ENCODE measurements at regions not wholly inside any gene's neighbourhood (a gene's known extent, or its start where the extent isn't known, plus 50 kb on each side); places are given as distances from the start of the nearest gene placed in this dataset.

DNA sequence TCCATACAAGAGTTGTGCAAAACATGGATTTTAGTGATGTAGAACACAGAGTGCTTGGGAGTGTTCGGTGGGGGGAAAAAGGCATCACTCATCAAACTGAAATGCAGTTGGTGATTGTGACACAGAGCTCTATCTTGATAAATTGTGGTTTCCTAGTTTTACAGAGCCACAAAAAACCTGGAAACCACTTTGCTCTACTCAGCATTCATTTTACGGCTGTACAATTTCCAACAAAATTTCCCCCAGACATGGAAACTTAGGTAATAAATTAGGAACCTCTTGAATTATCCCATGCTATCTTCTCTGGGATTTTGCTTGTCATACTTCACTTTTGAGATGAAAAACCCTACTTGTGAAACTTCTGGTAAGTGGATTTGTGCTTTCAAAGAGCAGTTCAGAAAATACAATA is 614.9 kb upstream of the FZD8 start:
- 100% methylated on average over 2 of the region's 2 CpGs; no CpG with 5 or more reads in 1 of the 2 experiments for WGBS, 2 experiments (ENCODE audit: extremely low coverage in 1 of 2, insufficient coverage in 1 of 2, insufficient read length in 1 of 2, insufficient replicate concordance in 2 of 2, low coverage in 1 of 2, low lambda C conversion rate in 2 of 2, missing lambda C conversion rate in 1 of 2)
- no peaks in the 10 kb centered on the region for H3K36me3 ChIP-seq (ENCODE audit: control insufficient read depth in 2 of 4, insufficient read depth in 4 of 4, low read length in 3 of 4)
- no peak overlapping the region for H3K18ac ChIP-seq (ENCODE audit: extremely low read depth, low read length)
- H3K23ac ChIP-seq (ENCODE audit: insufficient read length): no peak overlapping the region
- H2BK15ac ChIP-seq (ENCODE audit: low read length): no peak overlapping the region
- no peak overlapping the region for H4K8ac ChIP-seq (ENCODE audit: extremely low read depth, insufficient read depth, low read length)
- no peaks in the 10 kb centered on the region for H3K23me2 ChIP-seq (ENCODE audit: low read depth, low read length)
- H2BK120ac ChIP-seq (replicated peaks; ENCODE audit: low read depth, low read length): no peak overlapping the region
- H3K4me1 ChIP-seq (replicated peaks in 1 of 4; ENCODE audit: control insufficient read depth in 3 of 4, insufficient read depth in 4 of 4, low read length in 3 of 4): no peaks in the 10 kb centered on the region
- no peak overlapping the region for H4K5ac ChIP-seq (ENCODE audit: insufficient read length, low read depth, low read length)
- H2AFZ ChIP-seq (ENCODE audit: low read length): no peak overlapping the region
- H2BK20ac ChIP-seq (ENCODE audit: low read length): no peak overlapping the region
- H2BK5ac ChIP-seq (ENCODE audit: low read depth, low read length): no peak overlapping the region
- no peak overlapping the region for H3K9ac ChIP-seq (replicated peaks in 1 of 4; ENCODE audit: extremely low read depth in 1 of 4, low read depth in 3 of 4, low read length in 3 of 4)
- H3K79me1 ChIP-seq (ENCODE audit: low read depth, low read length): no peaks in the 10 kb centered on the region
- FAIRE-seq (no peak), DNase-seq (ENCODE audit: low read depth in 1 of 2, low spot score in 2 of 2) (no peak)
- no peak overlapping the region for H2AK5ac ChIP-seq (ENCODE audit: low read depth, low read length)
- H4K91ac ChIP-seq (replicated peaks; ENCODE audit: insufficient read length, low read length): no peak overlapping the region
- no peaks in the 10 kb centered on the region for H3K27me3 ChIP-seq (replicated peaks in 1 of 4; ENCODE audit: control insufficient read depth in 3 of 4, extremely low read depth in 1 of 4, insufficient read depth in 3 of 4, low read length in 3 of 4)
- H3K27ac ChIP-seq (ENCODE audit: low read depth, low read length): no peak overlapping the region
- ChIA-PET CTCF (ENCODE audit: partially characterized antibody) (no interaction called here), POLR2A (ENCODE audit: partially characterized antibody) (no interaction called here)
- no peak overlapping the region for H3K4me2 ChIP-seq (ENCODE audit: insufficient read depth in 1 of 2, low read depth in 2 of 2, low read length in 2 of 2)
- H4K20me1 ChIP-seq (replicated peaks in 1 of 2; ENCODE audit: control insufficient read depth in 1 of 2, insufficient read depth in 2 of 2, low read length in 2 of 2): no peaks in the 10 kb centered on the region
- H3K79me2 ChIP-seq (ENCODE audit: control insufficient read depth in 1 of 2, insufficient read depth in 2 of 2, low read length in 2 of 2): no peaks in the 10 kb centered on the region
- no peak overlapping the region for H2BK12ac ChIP-seq (ENCODE audit: low read depth, low read length)
- no peak overlapping the region for H3K4ac ChIP-seq (replicated peaks; ENCODE audit: insufficient read length, low read depth, low read length)
- no peak overlapping the region for H3K56ac ChIP-seq (replicated peaks; ENCODE audit: insufficient read length, low read depth, low read length)
- H3K9me3 ChIP-seq (ENCODE audit: insufficient read depth in 2 of 2, low read depth in 1 of 2, low read length in 1 of 2): no peaks in the 10 kb centered on the region
- H3K14ac ChIP-seq (ENCODE audit: insufficient read length): no peak overlapping the region
- no peak overlapping the region for H3K4me3 ChIP-seq (ENCODE audit: extremely low read depth in 1 of 4, insufficient read depth in 2 of 4, low read depth in 3 of 4, low read length in 4 of 4)
- no peak for TF ChIP-seq BCL11A (IDR thresholded peaks at IDR 0.05; ENCODE audit: low read depth in 2 of 2, low read length in 2 of 2)
- no peak for TF ChIP-seq SIN3A (conservative IDR thresholded peaks at IDR 0.05 in 1 of 2, IDR thresholded peaks at IDR 0.05 in 1 of 2; ENCODE audit: low read depth in 1 of 2, low read length in 2 of 2)
- no peak for TF ChIP-seq EZH2 (IDR thresholded peaks at IDR 0.05; ENCODE audit: low read depth, low read length, severe bottlenecking)
- TF ChIP-seq TAF7 (optimal IDR thresholded peaks at IDR 0.05; ENCODE audit: borderline replicate concordance, low read depth, low read length): no peak
- no peak for TF ChIP-seq BRCA1 (IDR thresholded peaks at IDR 0.05; ENCODE audit: low read depth, low read length)
- TF ChIP-seq TCF12 (IDR thresholded peaks at IDR 0.05; ENCODE audit: low read depth, low read length): no peak
- TF ChIP-seq MAFK (IDR thresholded peaks at IDR 0.05; ENCODE audit: low read depth, low read length): no peak
- no peak for TF ChIP-seq SP2 (IDR thresholded peaks at IDR 0.05; ENCODE audit: low read length)
- no peak for TF ChIP-seq CEBPB (IDR thresholded peaks at IDR 0.05; ENCODE audit: low read depth, low read length)
- no peak for TF ChIP-seq NRF1 (IDR thresholded peaks at IDR 0.05; ENCODE audit: low read depth, low read length)
- TF ChIP-seq CTCF (IDR thresholded peaks at IDR 0.05; ENCODE audit: control extremely low read depth in 1 of 3, insufficient read depth in 1 of 3, low read depth in 1 of 3, low read length in 3 of 3): no peak
- TF ChIP-seq RNF2 (IDR thresholded peaks at IDR 0.05; ENCODE audit: borderline replicate concordance, low read depth, low read length, missing control alignments, poor library complexity, severe bottlenecking): no peak
